OCI-LY1 (cell line): ENCODE measurements at regions not wholly inside any gene's neighbourhood (a gene's known extent, or its start where the extent isn't known, plus 50 kb on each side); places are given as distances from the start of the nearest gene placed in this dataset.

Experiments
- H2AFZ ChIP-seq: fragments of 200-600 bp; sonication (generic), shearing (Covaris generic); 2 replicates; pipeline ENCODE4 v1.6.0; 2014; ENCODE audit warnings: antibody characterized with exemption, mild to moderate bottlenecking, low read length
- H3F3A ChIP-seq: fragments of 200-600 bp; sonication (generic), shearing (Covaris generic); 2 replicates; pipeline ENCODE4 v1.6.0; 2014; ENCODE audit warnings: mild to moderate bottlenecking, antibody characterized with exemption, low read length, moderate library complexity; ENCODE audit not compliant: insufficient read depth
- H3K27ac ChIP-seq: fragments of 200-600 bp; sonication (generic); 2 replicates; pipeline ENCODE4 v1.5.1; 2014; ENCODE audit warnings: low read length, mixed run types, mild to moderate bottlenecking, low read depth; ENCODE audit not compliant: poor library complexity, severe bottlenecking
- H3K27me3 ChIP-seq: fragments of 200-600 bp; sonication (generic); 2 replicates; pipeline ENCODE4 v1.6.0; 2014; ENCODE audit warnings: antibody characterized with exemption, mild to moderate bottlenecking, low read length, moderate library complexity; ENCODE audit not compliant: insufficient read depth
- H3K36me3 ChIP-seq: fragments of 200-600 bp; sonication (generic); 2 replicates; pipeline ENCODE4 v1.6.1; 2014; ENCODE audit warnings: mild to moderate bottlenecking, antibody characterized with exemption, low read length, moderate library complexity, mixed read lengths; ENCODE audit not compliant: insufficient read depth
- H3K4me1 ChIP-seq: fragments of 200-600 bp; sonication (generic); 2 replicates; pipeline ENCODE4 v1.5.1; 2014; ENCODE audit warnings: mild to moderate bottlenecking, low read length, moderate library complexity; ENCODE audit not compliant: insufficient read depth, severe bottlenecking
- H3K4me2 ChIP-seq: fragments of 200-600 bp; sonication (generic), shearing (Covaris generic); 2 replicates; pipeline ENCODE4 v1.6.1; 2014; ENCODE audit warnings: low read length
- H3K4me3 ChIP-seq: fragments of 200-600 bp; sonication (generic); 2 replicates; pipeline ENCODE4 v1.5.1; 2014; ENCODE audit warnings: low read length, low read depth, mild to moderate bottlenecking, mixed read lengths; ENCODE audit not compliant: poor library complexity, severe bottlenecking
- H3K79me2 ChIP-seq: fragments of 200-600 bp; shearing (Covaris generic); 2 replicates; pipeline ENCODE4 v1.6.1; 2016; ENCODE audit warnings: mixed run types, low read length, mixed read lengths; ENCODE audit not compliant: insufficient read depth
- H3K9ac ChIP-seq: fragments of 200-600 bp; sonication (generic), shearing (Covaris generic); 2 replicates; pipeline ENCODE4 v1.6.1; 2014; ENCODE audit warnings: mild to moderate bottlenecking, low read length, mixed read lengths
- H3K9me2 ChIP-seq: fragments of 200-600 bp; sonication (generic), shearing (Covaris generic); 2 replicates; pipeline ENCODE4 v1.6.1; 2014; ENCODE audit warnings: low read depth, mild to moderate bottlenecking, low read length, mixed read lengths
- H3K9me3 ChIP-seq: fragments of 200-600 bp; shearing (Covaris generic); 2 replicates; pipeline ENCODE4 v1.6.1; 2014; ENCODE audit warnings: low read length, mixed read lengths
- H4K20me1 ChIP-seq: fragments of 200-600 bp; sonication (generic), shearing (Covaris generic); 2 replicates; pipeline ENCODE4 v1.6.0; 2016; ENCODE audit warnings: mild to moderate bottlenecking, low read length; ENCODE audit not compliant: insufficient read depth
- EZH2 ChIP-seq: fragments of 200-600 bp; sonication (generic), shearing (Covaris generic); IDR thresholded peaks from 2 replicates; pipeline ENCODE4 v1.8.0; 2017; ENCODE audit warnings: borderline replicate concordance, mixed run types, mild to moderate bottlenecking, antibody characterized with exemption, low read length, moderate library complexity, mixed read lengths
- TF ChIP-seq, protein P1 (sequence below): fragments of 200-600 bp; sonication (generic), shearing (Covaris generic); IDR thresholded peaks from 2 replicates; pipeline ENCODE4 v1.5.1; 2017; ENCODE audit warnings: mild to moderate bottlenecking, antibody characterized with exemption, low read length, moderate library complexity, mixed read lengths

- no peak overlapping the region for H3K9ac ChIP-seq
- no peaks in the 10 kb centered on the region; the same call in 1 of the 2 replicates for H3K36me3 ChIP-seq
- H3K4me3 ChIP-seq, result no peak overlapping the region
- H4K20me1 ChIP-seq, result no peaks in the 10 kb centered on the region
- no peaks in the 10 kb centered on the region for H3F3A ChIP-seq
- H3K79me2 ChIP-seq, result no peaks in the 10 kb centered on the region
- H2AFZ ChIP-seq, result no peak overlapping the region
- no peak overlapping the region for H3K27ac ChIP-seq
- no peak overlapping the region for H3K4me2 ChIP-seq
- peaks cover 2% of the 10 kb centered on the region for H3K9me3 ChIP-seq
- H3K4me1 ChIP-seq, result peaks cover 36% of the 10 kb centered on the region
- no peaks in the 10 kb centered on the region for H3K9me2 ChIP-seq
- H3K27me3 ChIP-seq, result no peaks in the 10 kb centered on the region
- TF ChIP-seq, protein P1, sequence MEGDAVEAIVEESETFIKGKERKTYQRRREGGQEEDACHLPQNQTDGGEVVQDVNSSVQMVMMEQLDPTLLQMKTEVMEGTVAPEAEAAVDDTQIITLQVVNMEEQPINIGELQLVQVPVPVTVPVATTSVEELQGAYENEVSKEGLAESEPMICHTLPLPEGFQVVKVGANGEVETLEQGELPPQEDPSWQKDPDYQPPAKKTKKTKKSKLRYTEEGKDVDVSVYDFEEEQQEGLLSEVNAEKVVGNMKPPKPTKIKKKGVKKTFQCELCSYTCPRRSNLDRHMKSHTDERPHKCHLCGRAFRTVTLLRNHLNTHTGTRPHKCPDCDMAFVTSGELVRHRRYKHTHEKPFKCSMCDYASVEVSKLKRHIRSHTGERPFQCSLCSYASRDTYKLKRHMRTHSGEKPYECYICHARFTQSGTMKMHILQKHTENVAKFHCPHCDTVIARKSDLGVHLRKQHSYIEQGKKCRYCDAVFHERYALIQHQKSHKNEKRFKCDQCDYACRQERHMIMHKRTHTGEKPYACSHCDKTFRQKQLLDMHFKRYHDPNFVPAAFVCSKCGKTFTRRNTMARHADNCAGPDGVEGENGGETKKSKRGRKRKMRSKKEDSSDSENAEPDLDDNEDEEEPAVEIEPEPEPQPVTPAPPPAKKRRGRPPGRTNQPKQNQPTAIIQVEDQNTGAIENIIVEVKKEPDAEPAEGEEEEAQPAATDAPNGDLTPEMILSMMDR, result no peak
- no peak for TF ChIP-seq EZH2
These were observed 101.7 kb downstream of the ZFP36L2 start for GRCh38 chr2:43124687-43125057.

GRCh38 chr2:43123981-43124686 lies 102.3 kb downstream of the ZFP36L2 start:
- H3K27me3 ChIP-seq, result no peaks in the 10 kb centered on the region
- H3K79me2 ChIP-seq, result no peaks in the 10 kb centered on the region
- no peak overlapping the region for H3K4me2 ChIP-seq

DNA sequence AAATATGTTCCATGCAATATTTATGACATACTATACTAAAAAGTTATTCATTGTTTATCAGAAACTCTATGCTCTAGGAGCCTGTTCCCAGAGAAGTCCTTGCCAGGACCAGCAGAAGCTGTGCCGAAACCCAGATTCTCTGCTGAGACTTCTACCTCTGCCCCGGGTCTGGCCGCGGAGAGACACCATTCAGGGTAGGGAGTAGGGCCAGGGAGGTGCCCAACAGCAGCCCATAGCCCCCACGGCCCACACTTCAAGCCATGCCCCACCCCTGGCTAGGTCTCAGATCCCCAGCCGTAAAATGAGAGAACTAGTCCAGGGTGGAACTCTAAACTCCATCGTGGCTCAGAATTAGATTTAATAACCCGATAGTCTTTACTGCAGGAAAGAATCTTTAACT lies 102.9 kb downstream of the ZFP36L2 start:
- Histone ChIP-seq H3K79me2 (no peaks in the 10 kb centered on the region), H3K36me3 (no peaks in the 10 kb centered on the region; the same call in 1 of the 2 replicates), H4K20me1 (no peaks in the 10 kb centered on the region), H2AFZ (no peak overlapping the region), H3K4me3 (no peak overlapping the region), H3K4me2 (no peak overlapping the region), H3K9ac (no peak overlapping the region), H3K9me2 (no peaks in the 10 kb centered on the region), H3K27me3 (peaks cover 4% of the 10 kb centered on the region; the same call in 1 of the 2 replicates), H3K4me1 (peaks cover 24% of the 10 kb centered on the region), H3K27ac (no peak overlapping the region), H3F3A (no peaks in the 10 kb centered on the region), H3K9me3 (peaks cover 14% of the 10 kb centered on the region)
- TF ChIP-seq, protein P1, result no peak
- TF ChIP-seq EZH2, result no peak

More at GRCh38 chr2:43123981-43124686, 102.3 kb downstream of the ZFP36L2 start:
- Histone ChIP-seq H3K9me3 (peaks cover 7% of the 10 kb centered on the region), H2AFZ (no peak overlapping the region), H3K27ac (no peak overlapping the region), H4K20me1 (no peaks in the 10 kb centered on the region), H3F3A (no peaks in the 10 kb centered on the region), H3K9ac (no peak overlapping the region), H3K36me3 (no peaks in the 10 kb centered on the region; the same call in 1 of the 2 replicates), H3K4me1 (peaks cover 30% of the 10 kb centered on the region), H3K4me3 (no peak overlapping the region), H3K9me2 (no peaks in the 10 kb centered on the region)
- TF ChIP-seq, protein P1, result no peak
- TF ChIP-seq EZH2, result no peak
